Neural progenitor cell (in vitro differentiated cells): ENCODE measurements at regions not wholly inside any gene's neighbourhood (a gene's known extent, or its start where the extent isn't known, plus 50 kb on each side); places are given as distances from the start of the nearest gene placed in this dataset.

ENCODE experiments used
- DNase-seq: peaks from one replicate; pipeline ENCODE4 v3.0.0-alpha.2; 2016; ENCODE audit warnings: low spot score
- H2AFZ ChIP-seq: fragments of 200-600 bp; sonication (generic); replicated peaks from 2 replicates; pipeline ENCODE4 v1.6.1; 2016; ENCODE audit warnings: antibody characterized with exemption
- H3F3A ChIP-seq: fragments of 200-600 bp; sonication (generic); 2 replicates; pipeline ENCODE4 v1.6.1; 2016; ENCODE audit warnings: antibody characterized with exemption, low read depth
- H3K27ac ChIP-seq: fragments of 200-600 bp; sonication (generic); 2 replicates; pipeline ENCODE4 v1.5.1; 2016; ENCODE audit warnings: mild to moderate bottlenecking
- H3K27me3 ChIP-seq: fragments of 200-600 bp; sonication (generic); 2 replicates; pipeline ENCODE4 v1.6.1; 2016; ENCODE audit warnings: mild to moderate bottlenecking, moderate library complexity
- H3K36me3 ChIP-seq: fragments of 200-600 bp; sonication (generic); 2 replicates; pipeline ENCODE4 v1.5.1; 2016
- H3K4me1 ChIP-seq: fragments of 200-600 bp; sonication (generic); 2 replicates; pipeline ENCODE4 v1.6.1; 2016; ENCODE audit warnings: mixed run types
- H3K4me2 ChIP-seq: fragments of 200-600 bp; sonication (generic); 2 replicates; pipeline ENCODE4 v1.6.1; 2016
- H3K4me3 ChIP-seq: fragments of 200-600 bp; sonication (generic); 2 replicates; pipeline ENCODE4 v1.5.1; 2016
- H3K79me2 ChIP-seq: fragments of 200-600 bp; sonication (generic); 2 replicates; pipeline ENCODE4 v1.6.1; 2016; ENCODE audit warnings: low read depth
- H3K9ac ChIP-seq: fragments of 200-600 bp; sonication (generic); 2 replicates; pipeline ENCODE4 v1.6.1; 2016
- H3K9me3 ChIP-seq: fragments of 200-600 bp; sonication (generic); 2 replicates; pipeline ENCODE4 v1.5.1; 2016; ENCODE audit warnings: low read depth
- H4K20me1 ChIP-seq: fragments of 200-600 bp; sonication (generic); 2 replicates; pipeline ENCODE4 v1.6.1; 2016; ENCODE audit warnings: low read depth
- H3K27ac Mint-ChIP-seq: 3 replicates; pipeline ENCODE4 v1.8.0; 2021; ENCODE audit warnings: mixed read lengths
- H3K27me3 Mint-ChIP-seq: 2 replicates; pipeline ENCODE4 v1.8.0; 2022; ENCODE audit warnings: low read depth, mild to moderate bottlenecking, inconsistent platforms, moderate library complexity, mixed read lengths; ENCODE audit not compliant: insufficient read depth
- H3K36me3 Mint-ChIP-seq: 3 replicates; pipeline ENCODE4 v1.8.0; 2021; ENCODE audit warnings: mixed read lengths
- H3K4me1 Mint-ChIP-seq: 3 replicates; pipeline ENCODE4 v1.8.0; 2021; ENCODE audit warnings: mixed read lengths
- H3K4me3 Mint-ChIP-seq: 3 replicates; pipeline ENCODE4 v1.8.0; 2021; ENCODE audit warnings: mild to moderate bottlenecking, moderate library complexity, mixed read lengths
- H3K9me3 Mint-ChIP-seq: 3 replicates; pipeline ENCODE4 v1.8.0; 2020; ENCODE audit warnings: mixed read lengths
- EZH2 ChIP-seq: fragments of 200-600 bp; sonication (generic); IDR thresholded peaks from 2 replicates; pipeline ENCODE4 v1.6.1; 2017; ENCODE audit warnings: antibody characterized with exemption, mild to moderate bottlenecking, moderate library complexity
- EZH2phosphoT487 ChIP-seq: fragments of 200-600 bp; sonication (generic); IDR thresholded peaks from 2 replicates; pipeline ENCODE4 v1.6.1; 2017; ENCODE audit warnings: antibody characterized with exemption
- TF ChIP-seq, protein P1 (sequence below): fragments of 200-600 bp; sonication (generic); IDR thresholded peaks from 2 replicates; pipeline ENCODE4 v1.5.1; 2017; ENCODE audit warnings: antibody characterized with exemption, mild to moderate bottlenecking

DNA sequence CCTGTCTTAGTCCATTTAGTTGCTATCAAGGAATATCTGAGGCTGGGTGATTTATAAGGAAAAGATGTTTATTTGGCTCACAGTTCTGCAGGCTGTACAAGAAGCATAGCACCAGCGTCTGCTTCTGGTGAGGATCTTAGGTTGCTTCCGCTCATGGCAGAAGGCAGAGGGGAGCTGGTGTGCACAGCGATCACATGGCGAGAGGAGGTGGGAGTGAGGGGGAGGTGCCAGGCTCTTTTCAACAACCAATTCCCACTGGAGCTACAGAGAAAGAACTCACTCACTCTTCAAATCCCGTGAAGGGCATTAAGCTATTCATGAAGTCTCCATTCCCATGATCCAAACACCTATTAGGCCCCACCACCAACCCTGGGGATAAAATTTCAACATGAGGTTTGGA is 371.6 kb downstream of the SH2D4B start:
- DNase-seq: no peak
- TF ChIP-seq EZH2phosphoT487 (no peak), EZH2 (no peak)
- TF ChIP-seq, protein P1, sequence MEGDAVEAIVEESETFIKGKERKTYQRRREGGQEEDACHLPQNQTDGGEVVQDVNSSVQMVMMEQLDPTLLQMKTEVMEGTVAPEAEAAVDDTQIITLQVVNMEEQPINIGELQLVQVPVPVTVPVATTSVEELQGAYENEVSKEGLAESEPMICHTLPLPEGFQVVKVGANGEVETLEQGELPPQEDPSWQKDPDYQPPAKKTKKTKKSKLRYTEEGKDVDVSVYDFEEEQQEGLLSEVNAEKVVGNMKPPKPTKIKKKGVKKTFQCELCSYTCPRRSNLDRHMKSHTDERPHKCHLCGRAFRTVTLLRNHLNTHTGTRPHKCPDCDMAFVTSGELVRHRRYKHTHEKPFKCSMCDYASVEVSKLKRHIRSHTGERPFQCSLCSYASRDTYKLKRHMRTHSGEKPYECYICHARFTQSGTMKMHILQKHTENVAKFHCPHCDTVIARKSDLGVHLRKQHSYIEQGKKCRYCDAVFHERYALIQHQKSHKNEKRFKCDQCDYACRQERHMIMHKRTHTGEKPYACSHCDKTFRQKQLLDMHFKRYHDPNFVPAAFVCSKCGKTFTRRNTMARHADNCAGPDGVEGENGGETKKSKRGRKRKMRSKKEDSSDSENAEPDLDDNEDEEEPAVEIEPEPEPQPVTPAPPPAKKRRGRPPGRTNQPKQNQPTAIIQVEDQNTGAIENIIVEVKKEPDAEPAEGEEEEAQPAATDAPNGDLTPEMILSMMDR: no peak
- no peak overlapping the region for H2AFZ ChIP-seq
- no peaks in the 10 kb centered on the region for H3F3A ChIP-seq
- no peak overlapping the region for H3K27ac ChIP-seq
- H3K4me2 ChIP-seq: no peak overlapping the region
- peaks cover 2% of the 10 kb centered on the region for H3K4me1 Mint-ChIP-seq
- no peaks in the 10 kb centered on the region for H3K36me3 ChIP-seq
- H3K27me3 Mint-ChIP-seq: peaks cover 2% of the 10 kb centered on the region
- no peaks in the 10 kb centered on the region for H3K9me3 ChIP-seq
- H3K9me3 Mint-ChIP-seq: no peaks in the 10 kb centered on the region
- H3K9ac ChIP-seq: no peak overlapping the region
- H3K27me3 ChIP-seq: no peaks in the 10 kb centered on the region
- H3K27ac Mint-ChIP-seq: no peak overlapping the region
- H4K20me1 ChIP-seq: no peaks in the 10 kb centered on the region
- peaks cover 12% of the 10 kb centered on the region for H3K4me1 ChIP-seq
- no peak overlapping the region for H3K4me3 Mint-ChIP-seq
- no peaks in the 10 kb centered on the region for H3K36me3 Mint-ChIP-seq
- H3K4me3 ChIP-seq: no peak overlapping the region
- H3K79me2 ChIP-seq: no peaks in the 10 kb centered on the region

DNA sequence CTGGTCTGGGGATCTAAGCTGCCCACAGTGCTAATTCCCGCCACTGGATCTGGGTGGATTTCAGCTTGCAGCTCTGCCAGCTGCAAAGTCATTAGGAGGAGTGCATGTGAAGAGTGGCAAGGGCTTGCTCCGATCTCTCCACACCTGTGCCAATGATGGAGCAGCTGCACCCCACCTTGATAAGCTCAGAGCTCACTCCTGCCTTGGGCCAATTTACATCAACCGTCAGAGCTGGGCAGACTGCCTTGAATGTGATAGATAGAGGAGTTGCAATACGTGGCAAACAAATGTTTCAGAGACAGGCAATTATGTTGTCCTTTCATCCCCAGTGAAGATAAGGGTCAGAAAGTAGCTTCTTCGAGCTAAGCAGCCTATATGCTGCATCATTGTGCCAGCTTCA is 379.9 kb downstream of the SH2D4B start:
- H3K27ac ChIP-seq: no peak overlapping the region
- H4K20me1 ChIP-seq: no peaks in the 10 kb centered on the region
- no peaks in the 10 kb centered on the region for H3K9me3 Mint-ChIP-seq
- H3K36me3 Mint-ChIP-seq: no peaks in the 10 kb centered on the region
- TF ChIP-seq EZH2 (no peak), EZH2phosphoT487 (no peak)
- TF ChIP-seq, protein P1: no peak
- H3K79me2 ChIP-seq: no peaks in the 10 kb centered on the region
- H3K36me3 ChIP-seq: no peaks in the 10 kb centered on the region
- H3K27ac Mint-ChIP-seq: no peak overlapping the region
- H3K27me3 ChIP-seq: no peaks in the 10 kb centered on the region
- H3K4me1 ChIP-seq: peaks cover 7% of the 10 kb centered on the region
- H3K4me2 ChIP-seq: no peak overlapping the region
- no peaks in the 10 kb centered on the region for H3K9me3 ChIP-seq
- no peaks in the 10 kb centered on the region for H3F3A ChIP-seq
- no peak overlapping the region for H2AFZ ChIP-seq
- H3K4me3 Mint-ChIP-seq: no peak overlapping the region
- DNase-seq: no peak
- H3K4me1 Mint-ChIP-seq: no peaks in the 10 kb centered on the region
- H3K27me3 Mint-ChIP-seq: peaks cover 2% of the 10 kb centered on the region
- H3K4me3 ChIP-seq: no peak overlapping the region
- no peak overlapping the region for H3K9ac ChIP-seq

DNA sequence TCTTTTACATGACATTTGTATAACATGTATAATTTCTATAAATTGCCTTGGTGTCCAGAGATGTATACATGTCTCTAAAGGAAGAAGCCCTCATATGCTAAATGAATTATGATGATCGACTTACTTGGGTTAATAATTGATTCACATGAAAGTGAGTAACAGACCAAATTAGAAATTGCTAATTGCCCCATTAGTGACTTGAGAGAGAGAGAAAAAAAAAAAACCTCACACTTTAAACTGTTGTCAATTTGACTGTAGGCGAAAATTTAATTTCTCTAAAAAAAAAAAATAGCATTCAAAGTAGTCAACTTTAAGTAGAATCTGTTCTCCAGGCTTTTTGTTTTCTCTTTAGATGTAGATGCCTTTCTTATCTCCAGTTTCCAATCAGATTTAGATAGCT is 383.3 kb downstream of the SH2D4B start:
- H3K4me1 Mint-ChIP-seq: no peaks in the 10 kb centered on the region
- Histone ChIP-seq H3K4me3 (no peak overlapping the region), H2AFZ (no peak overlapping the region), H3F3A (no peaks in the 10 kb centered on the region), H3K4me2 (no peak overlapping the region), H3K27me3 (no peaks in the 10 kb centered on the region), H3K79me2 (no peaks in the 10 kb centered on the region), H3K4me1 (peaks cover 7% of the 10 kb centered on the region), H3K27ac (no peak overlapping the region), H3K36me3 (no peaks in the 10 kb centered on the region), H4K20me1 (no peaks in the 10 kb centered on the region), H3K9me3 (no peaks in the 10 kb centered on the region), H3K9ac (no peak overlapping the region)
- H3K27ac Mint-ChIP-seq: no peak overlapping the region
- TF ChIP-seq EZH2phosphoT487 (no peak), EZH2 (no peak)
- TF ChIP-seq, protein P1: no peak
- peaks cover 2% of the 10 kb centered on the region for H3K27me3 Mint-ChIP-seq
- H3K9me3 Mint-ChIP-seq: no peaks in the 10 kb centered on the region
- DNase-seq: no peak
- H3K4me3 Mint-ChIP-seq: no peak overlapping the region
- H3K36me3 Mint-ChIP-seq: no peaks in the 10 kb centered on the region
